SIG-M5 treated with dmso at 0.1 percent for 504 hours (cell line): ENCODE measurements at regions not wholly inside any gene's neighbourhood (a gene's known extent, or its start where the extent isn't known, plus 50 kb on each side); places are given as distances from the start of the nearest gene placed in this dataset.
A peak's percentile ranks its signal among the peaks of the same experiment; 100 is the strongest.

Source experiments
- DNase-seq: peaks from one replicate; lab custom pipeline; 2025; ENCODE audit not compliant: unreplicated experiment; lab: John Stamatoyannopoulos, UW

- DNase-seq, result no peak
These were observed 190.6 kb upstream of the GRIK2 start for GRCh38 chr6:101202867-101203374.

DNA sequence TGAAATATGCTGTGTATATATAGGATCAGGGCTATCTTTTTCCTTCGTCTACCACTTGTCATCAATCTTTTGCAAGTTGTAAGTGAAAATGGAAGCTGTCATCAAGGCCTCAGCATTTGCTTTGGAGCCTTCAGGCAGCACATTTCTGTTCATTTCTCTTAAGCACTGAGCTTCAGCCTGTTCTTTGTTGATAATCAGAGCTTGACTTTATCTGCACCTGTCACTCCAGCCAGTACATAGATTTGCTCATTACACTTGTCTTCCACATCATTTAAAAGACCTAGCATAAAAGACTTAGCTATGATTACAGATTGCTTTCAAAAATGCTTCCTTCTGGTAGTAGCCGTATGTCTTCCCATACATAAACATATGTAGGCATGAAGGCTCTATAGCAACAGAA is 189.8 kb upstream of the GRIK2 start:
- no peak for DNase-seq

DNA sequence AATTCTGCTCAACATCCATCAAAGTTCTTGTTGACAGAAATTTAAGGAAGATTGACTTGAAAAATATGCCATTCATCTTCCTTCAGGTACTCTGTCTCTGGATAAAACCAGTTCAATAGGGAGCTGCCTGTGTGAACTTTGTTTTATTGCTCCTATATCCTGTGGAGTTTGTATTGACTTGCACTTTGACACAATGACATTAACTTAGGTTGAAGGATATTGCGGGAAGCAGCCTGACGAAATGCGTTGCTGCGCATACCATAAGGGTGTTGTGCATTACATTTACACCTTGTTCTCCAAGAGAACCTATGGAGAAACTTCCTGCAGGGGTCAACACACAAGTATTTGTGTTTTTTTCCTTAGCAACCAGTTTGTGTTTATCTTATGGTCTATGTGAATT is 185.4 kb upstream of the GRIK2 start:
- no peak for DNase-seq

GRCh38 chr6:101212640-101213039 is 180.9 kb upstream of the GRIK2 start:
- DNase-seq, result no peak

GRCh38 chr6:101222007-101222406 is 171.5 kb upstream of the GRIK2 start:
- DNase-seq, result no peak

GRCh38 chr6:101224751-101225150 is 168.8 kb upstream of the GRIK2 start:
- DNase-seq, result no peak

DNA sequence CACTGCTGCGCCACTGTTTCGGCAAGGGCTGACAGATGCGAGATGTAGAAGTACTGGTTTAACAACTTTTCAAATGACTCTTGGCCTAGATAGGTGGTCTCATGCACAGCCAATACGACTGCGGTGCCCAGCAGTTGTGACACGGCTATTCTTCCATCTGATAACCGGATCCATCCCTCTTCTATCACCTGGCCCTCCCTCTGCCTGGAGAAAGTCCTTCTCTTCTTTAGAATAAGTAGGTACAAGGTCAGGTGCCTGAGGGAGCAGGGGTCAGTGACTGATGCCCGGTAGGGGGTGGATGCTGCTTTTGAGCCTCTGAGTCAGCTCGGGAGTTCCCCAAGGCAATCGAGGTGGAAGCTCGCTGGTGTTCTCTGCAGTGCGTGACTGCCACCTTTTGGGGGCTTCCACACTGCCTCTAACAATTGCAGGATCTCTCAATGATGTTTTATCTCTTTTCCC is 166.8 kb upstream of the GRIK2 start:
- DNase-seq, result peak; percentile 12

DNA sequence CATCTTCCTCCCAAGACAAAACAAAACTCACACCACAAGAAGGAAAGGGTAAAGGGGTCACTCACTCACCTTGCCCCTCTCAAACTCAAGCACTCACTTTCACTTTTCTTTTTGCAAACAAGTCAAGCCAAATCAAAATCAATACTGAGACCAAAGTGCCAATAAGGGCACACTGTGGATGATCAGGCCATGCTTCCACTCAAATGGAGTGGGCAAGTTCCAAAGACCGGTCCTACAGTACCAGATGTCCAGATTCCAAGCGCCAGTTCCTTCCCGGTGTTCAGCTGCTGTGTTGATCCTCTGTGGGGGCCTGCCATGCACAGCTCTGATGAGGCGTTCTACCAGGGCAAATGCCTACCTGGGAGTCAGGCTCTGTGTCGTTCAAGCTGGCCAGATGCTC is 162.6 kb upstream of the GRIK2 start:
- no peak for DNase-seq

DNA sequence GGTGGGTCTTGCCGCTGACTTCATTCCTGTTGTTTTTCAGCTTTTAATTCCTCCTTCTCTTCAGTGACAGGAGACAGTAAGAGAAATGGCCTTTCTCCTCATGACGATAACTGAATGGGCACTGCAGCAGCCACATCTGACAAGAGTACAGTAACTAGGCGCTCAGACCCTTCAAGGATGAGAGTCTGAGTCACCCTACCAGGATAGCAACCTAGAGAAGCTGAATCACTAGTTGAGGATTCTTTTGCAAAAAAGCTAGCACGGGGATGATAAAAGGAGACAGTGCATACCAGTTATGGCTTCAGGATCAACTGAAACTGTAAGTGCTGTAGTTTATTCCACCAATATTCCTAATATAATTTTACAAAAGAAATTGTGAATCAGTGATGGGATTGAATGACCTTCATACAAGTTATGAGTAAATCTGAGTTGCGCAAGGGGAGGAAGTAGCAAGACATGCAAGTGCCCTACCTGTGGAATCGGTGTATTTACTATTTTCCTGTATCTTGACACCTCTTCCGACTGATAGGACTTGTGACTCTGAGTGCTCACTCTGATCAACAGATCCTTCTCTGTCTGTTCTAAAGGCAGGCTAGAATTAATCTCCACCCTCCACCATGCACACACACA is 161.8 kb upstream of the GRIK2 start:
- DNase-seq, result no peak

DNA sequence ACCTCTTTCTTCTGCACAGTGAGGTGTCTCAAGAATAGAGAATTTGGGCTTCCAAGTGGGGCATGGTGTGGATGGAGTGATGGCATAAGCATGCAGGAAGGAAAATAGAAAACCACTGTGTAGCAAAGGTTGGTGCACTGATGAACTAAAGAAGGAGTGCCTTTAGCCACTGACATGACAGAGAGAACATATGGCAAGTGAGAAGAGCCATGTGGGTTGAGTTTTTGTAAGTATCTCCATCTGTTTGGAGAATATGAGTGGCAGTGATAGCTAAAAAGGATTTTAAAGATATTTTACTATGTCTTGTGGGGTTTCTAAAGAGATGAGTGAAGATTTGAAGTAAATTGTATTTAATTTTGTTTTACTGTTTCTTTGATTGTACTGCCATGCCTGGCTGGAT is 160.5 kb upstream of the GRIK2 start:
- DNase-seq, result no peak

DNA sequence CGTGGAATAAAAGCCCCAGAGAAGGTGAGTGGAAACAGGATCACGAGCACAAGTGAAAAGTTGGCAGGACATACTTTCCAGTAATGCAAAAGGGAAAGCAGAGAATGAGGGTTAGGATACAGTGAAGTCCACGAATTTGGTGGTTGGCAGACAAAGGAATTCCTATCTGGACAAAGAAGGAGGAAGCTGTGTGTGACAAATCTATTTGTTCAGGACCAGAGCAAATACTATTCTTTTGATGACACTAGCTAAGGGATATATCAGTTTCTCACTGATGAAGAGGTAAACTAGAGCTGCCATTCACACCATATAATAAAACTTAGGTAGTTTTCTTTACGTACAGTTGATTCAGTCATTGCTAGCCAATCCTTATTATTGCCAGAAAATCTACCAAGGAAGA is 156.8 kb upstream of the GRIK2 start:
- DNase-seq, result no peak

DNA sequence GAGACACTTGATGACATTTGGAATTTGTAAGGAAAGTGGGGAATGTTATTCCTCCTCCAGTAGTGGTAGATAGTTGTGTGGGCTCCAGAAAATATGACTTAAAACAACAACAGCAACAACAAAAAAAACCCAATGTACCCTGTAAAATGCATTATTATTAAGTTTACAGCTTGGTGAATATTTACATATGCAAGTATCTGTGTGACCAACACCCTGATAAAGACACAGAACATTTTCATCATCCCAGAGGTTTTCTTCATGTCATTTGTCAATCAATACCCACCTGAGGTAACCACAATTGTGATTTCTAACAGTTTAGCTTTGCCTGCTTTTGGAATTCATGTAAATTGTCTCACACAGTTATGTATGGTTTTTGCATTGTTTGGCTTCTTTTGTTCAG is 152.1 kb upstream of the GRIK2 start:
- DNase-seq, result no peak

DNA sequence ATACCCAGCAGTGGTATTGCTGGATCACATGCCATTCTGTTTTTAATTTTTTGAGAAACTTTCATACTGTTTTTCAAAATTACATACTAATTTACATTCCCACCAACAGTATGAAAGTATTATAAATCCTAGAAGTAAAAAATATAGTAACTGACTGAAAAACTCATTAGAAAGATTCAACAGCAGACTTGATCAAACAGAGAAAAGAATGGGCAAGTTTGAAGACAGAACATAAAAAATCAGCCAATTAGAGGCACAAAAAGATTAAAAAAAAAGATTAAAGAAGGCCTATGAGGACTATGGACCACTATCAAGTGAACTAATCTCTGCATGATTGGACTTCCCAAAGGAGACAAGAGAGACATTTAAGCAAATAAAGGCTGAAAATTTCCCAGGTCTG is 144.0 kb upstream of the GRIK2 start:
- no peak for DNase-seq

- no peak for DNase-seq
These were observed 136.3 kb upstream of the GRIK2 start for GRCh38 chr6:101257163-101257562.

GRCh38 chr6:101259505-101259904 is 134.0 kb upstream of the GRIK2 start:
- no peak for DNase-seq

- DNase-seq, result no peak
These were observed 129.9 kb upstream of the GRIK2 start for GRCh38 chr6:101263596-101263995.

DNA sequence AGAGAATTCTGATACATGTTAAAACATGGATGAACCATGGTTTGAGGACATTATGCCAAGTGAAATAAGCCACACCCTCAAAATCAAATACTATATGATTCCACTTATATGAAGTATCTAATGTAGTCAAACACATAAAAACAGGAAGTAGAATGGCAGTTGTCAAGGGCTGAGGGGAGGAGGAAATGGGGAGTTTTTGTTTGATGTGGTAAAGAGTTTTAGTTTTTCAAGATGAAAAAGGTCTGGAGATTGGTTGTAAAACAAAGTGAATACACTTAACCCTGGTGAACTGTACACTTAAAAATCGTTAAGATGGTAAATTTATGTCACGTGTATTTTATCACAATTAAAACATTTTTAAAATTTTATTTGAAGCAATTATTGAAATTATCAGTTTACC is 127.4 kb upstream of the GRIK2 start:
- DNase-seq, result peak; percentile 40

GRCh38 chr6:101268541-101268940 is 125.0 kb upstream of the GRIK2 start:
- no peak for DNase-seq

DNA sequence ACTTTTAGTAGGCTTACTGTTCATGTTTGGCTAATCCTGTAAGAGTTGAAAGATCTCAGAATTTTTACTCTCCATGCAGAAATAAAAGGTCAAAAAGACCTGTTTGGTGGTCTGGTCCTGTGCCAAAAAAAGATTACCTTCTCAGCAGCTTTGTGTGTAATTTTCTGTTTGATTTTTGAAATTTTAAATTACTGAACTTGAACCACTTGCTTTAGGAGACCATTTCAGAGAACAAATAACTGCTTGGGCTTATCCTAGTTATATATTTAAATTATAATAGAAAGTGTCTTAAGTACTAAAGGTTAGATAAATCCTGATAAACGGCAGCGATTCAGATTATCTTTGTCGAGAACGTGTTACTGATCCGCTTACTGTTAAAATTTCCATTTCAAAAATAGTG is 118.3 kb upstream of the GRIK2 start:
- DNase-seq, result no peak

- DNase-seq, result no peak
These were observed 117.4 kb upstream of the GRIK2 start for GRCh38 chr6:101276066-101276465.

GRCh38 chr6:101279410-101279809 is 114.1 kb upstream of the GRIK2 start:
- no peak for DNase-seq

DNA sequence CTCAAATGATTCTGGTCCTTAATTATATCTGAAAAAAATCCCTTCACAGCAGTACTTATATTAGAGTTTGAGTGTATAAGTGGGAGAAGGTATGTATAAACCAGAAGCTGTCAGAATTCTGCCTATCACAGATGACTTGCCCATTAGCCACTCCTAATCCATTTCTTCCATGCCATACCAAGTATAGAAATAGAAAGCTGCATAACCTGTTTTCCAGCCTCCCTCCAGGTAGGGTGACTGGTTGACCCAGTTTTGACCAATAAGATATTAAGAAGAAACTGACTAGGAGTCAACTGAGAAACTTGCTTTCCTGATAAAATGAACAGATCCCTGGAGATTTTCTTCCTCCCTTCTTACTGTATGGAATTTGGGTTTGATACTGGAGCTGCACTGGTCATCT is 112.2 kb upstream of the GRIK2 start:
- DNase-seq, result peak; percentile 15

DNA sequence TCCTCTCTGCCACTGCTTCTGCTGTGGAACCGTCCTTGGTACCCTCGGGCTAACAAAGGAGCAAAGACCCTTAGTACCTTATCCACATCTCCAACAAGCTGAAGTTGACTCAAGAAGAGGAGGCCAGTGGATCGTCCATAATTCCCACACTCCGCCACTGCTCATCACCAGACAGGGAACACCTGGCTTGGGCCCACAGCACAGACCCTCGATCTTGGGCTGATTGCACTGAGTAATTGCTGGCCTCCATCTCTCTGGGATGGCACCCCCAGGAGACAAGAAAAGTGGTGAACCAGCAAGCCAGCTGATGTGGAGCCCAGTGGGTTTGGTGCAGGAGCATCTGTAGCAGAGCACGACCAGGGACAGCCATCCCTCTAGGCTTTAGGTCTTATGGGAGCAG is 109.4 kb upstream of the GRIK2 start:
- DNase-seq, result no peak
